Activated CD4-positive, alpha-beta memory T cell treated with anti-CD3 and anti-CD28 coated beads, Interleukin-2, amount 10 ng/mL, durations not matched to agents 7 days and 5 days (primary cell): ENCODE measurements at regions not wholly inside any gene's neighbourhood (a gene's known extent, or its start where the extent isn't known, plus 50 kb on each side); places are given as distances from the start of the nearest gene placed in this dataset.
"Not testable (repeated sequence)": the region's sequence is repeated elsewhere in the genome, so short reads cannot be mapped to it uniquely, and the experiment has no call there.

Experiments used
- CTCF ChIA-PET: fragments of 350-600 bp; sonication (Branson Sonifier 250); formaldehyde crosslinking; loops from one replicate; lab custom pipeline; 2021; ENCODE audit warnings: antibody characterized with exemption, inconsistent platforms; lab: Charles Lee
- POLR2A ChIA-PET: fragments of 350-600 bp; sonication (Branson Sonifier 250); formaldehyde crosslinking; loops from one replicate; lab custom pipeline; 2021; ENCODE audit warnings: antibody characterized with exemption; lab: Charles Lee
- DNase-seq: peaks from one replicate; pipeline ENCODE4 v3.0.0-alpha.2; 2020
- H3K27ac Mint-ChIP-seq: one replicate; pipeline ENCODE4 v1.8.0; 2021; ENCODE audit warnings: mild to moderate bottlenecking, mixed read lengths
- H3K27me3 Mint-ChIP-seq: one replicate; pipeline ENCODE4 v1.8.0; 2021; ENCODE audit warnings: mixed read lengths
- H3K36me3 Mint-ChIP-seq: one replicate; pipeline ENCODE4 v1.8.0; 2021; ENCODE audit warnings: low read depth, mixed read lengths
- H3K4me1 Mint-ChIP-seq: one replicate; pipeline ENCODE4 v1.8.0; 2021; ENCODE audit warnings: mixed read lengths
- H3K4me3 Mint-ChIP-seq: one replicate; pipeline ENCODE4 v1.8.0; 2021; ENCODE audit warnings: mild to moderate bottlenecking, mixed read lengths
- H3K9me3 Mint-ChIP-seq: one replicate; pipeline ENCODE4 v1.8.0; 2021; ENCODE audit warnings: mixed read lengths

GRCh38 chr4:54588404-54588803, 69.4 kb upstream of the KIT start:
- CTCF ChIA-PET, result no interaction called here
- Mint-ChIP-seq H3K27me3 (peaks cover 1% of the 10 kb centered on the region), H3K36me3 (no peaks in the 10 kb centered on the region), H3K4me3 (no peak overlapping the region), H3K4me1 (no peaks in the 10 kb centered on the region), H3K9me3 (no peaks in the 10 kb centered on the region), H3K27ac (no peak overlapping the region)
- POLR2A ChIA-PET, result no interaction called here
- DNase-seq, result no peak

- Mint-ChIP-seq H3K9me3 (no peaks in the 10 kb centered on the region), H3K27me3 (peaks cover 1% of the 10 kb centered on the region), H3K4me1 (no peaks in the 10 kb centered on the region), H3K4me3 (no peak overlapping the region), H3K27ac (no peak overlapping the region), H3K36me3 (no peaks in the 10 kb centered on the region)
- POLR2A ChIA-PET, result no interaction called here
- CTCF ChIA-PET, result no interaction called here
- DNase-seq, result no peak
Observed at GRCh38 chr4:54589586-54589985, 68.2 kb upstream of the KIT start.

GRCh38 chr4:54593795-54594322, 63.9 kb upstream of the KIT start:
- CTCF ChIA-PET, result no interaction called here

GRCh38 chr4:54596201-54596600, 61.6 kb upstream of the KIT start:
- POLR2A ChIA-PET, result no interaction called here
- H3K4me3 Mint-ChIP-seq, result no peak overlapping the region
- no peaks in the 10 kb centered on the region for H3K4me1 Mint-ChIP-seq
- H3K36me3 Mint-ChIP-seq, result no peaks in the 10 kb centered on the region
- H3K27me3 Mint-ChIP-seq, result peaks cover 1% of the 10 kb centered on the region
- CTCF ChIA-PET, result no interaction called here
- H3K9me3 Mint-ChIP-seq, result no peaks in the 10 kb centered on the region
- H3K27ac Mint-ChIP-seq, result no peak overlapping the region
- no peak for DNase-seq

More at GRCh38 chr4:54593795-54594322, 63.9 kb upstream of the KIT start:
- POLR2A ChIA-PET, result no interaction called here
- H3K9me3 Mint-ChIP-seq, result no peaks in the 10 kb centered on the region
- H3K4me1 Mint-ChIP-seq, result no peaks in the 10 kb centered on the region
- H3K27ac Mint-ChIP-seq, result no peak overlapping the region
- DNase-seq, result no peak
- H3K27me3 Mint-ChIP-seq, result peaks cover 1% of the 10 kb centered on the region
- no peak overlapping the region for H3K4me3 Mint-ChIP-seq
- no peaks in the 10 kb centered on the region for H3K36me3 Mint-ChIP-seq

GRCh38 chr4:54597678-54598077, 60.1 kb upstream of the KIT start:
- H3K4me1 Mint-ChIP-seq, H3K27me3 Mint-ChIP-seq, H3K36me3 Mint-ChIP-seq, H3K27ac Mint-ChIP-seq, POLR2A ChIA-PET, DNase-seq, H3K4me3 Mint-ChIP-seq, H3K9me3 Mint-ChIP-seq, CTCF ChIA-PET: not testable (repeated sequence)

GRCh38 chr4:54602175-54602574, 55.6 kb upstream of the KIT start:
- POLR2A ChIA-PET, H3K36me3 Mint-ChIP-seq, CTCF ChIA-PET, H3K9me3 Mint-ChIP-seq, H3K4me1 Mint-ChIP-seq, DNase-seq, H3K27me3 Mint-ChIP-seq, H3K27ac Mint-ChIP-seq, H3K4me3 Mint-ChIP-seq: not testable (repeated sequence)

- ChIA-PET POLR2A (no interaction called here), CTCF (no interaction called here)
- H3K27me3 Mint-ChIP-seq, result no peaks in the 10 kb centered on the region
- H3K4me1 Mint-ChIP-seq, result no peaks in the 10 kb centered on the region
- DNase-seq, result no peak
- no peak overlapping the region for H3K4me3 Mint-ChIP-seq
- no peaks in the 10 kb centered on the region for H3K36me3 Mint-ChIP-seq
- H3K9me3 Mint-ChIP-seq, result no peaks in the 10 kb centered on the region
- H3K27ac Mint-ChIP-seq, result no peak overlapping the region
Observed at GRCh38 chr4:54607067-54607466, 50.7 kb upstream of the KIT start.

- CTCF ChIA-PET, result no interaction called here
- no peak overlapping the region for H3K4me3 Mint-ChIP-seq
- no peak for DNase-seq
Observed at GRCh38 chr4:54607521-54607920, 50.2 kb upstream of the KIT start.

More at GRCh38 chr4:54607521-54607920, 50.2 kb upstream of the KIT start:
- Mint-ChIP-seq H3K36me3 (no peaks in the 10 kb centered on the region), H3K9me3 (no peaks in the 10 kb centered on the region), H3K27me3 (no peaks in the 10 kb centered on the region), H3K27ac (no peak overlapping the region), H3K4me1 (no peaks in the 10 kb centered on the region)
- POLR2A ChIA-PET, result no interaction called here
